NB4 (cell line): ENCODE measurements at regions not wholly inside any gene's neighbourhood (a gene's known extent, or its start where the extent isn't known, plus 50 kb on each side); places are given as distances from the start of the nearest gene placed in this dataset.

ENCODE experiments used
- CTCF ChIP-seq: IDR thresholded peaks from one replicate; pipeline ENCODE4 v1.5.1; 2012; ENCODE audit warnings: low read depth, low read length
- MAX ChIP-seq: IDR thresholded peaks from 2 replicates; pipeline ENCODE4 v1.6.1; 2011; ENCODE audit warnings: low read depth, low read length
- POLR2A ChIP-seq: IDR thresholded peaks from 2 replicates; pipeline ENCODE4 v1.6.1; 2011; ENCODE audit warnings: mild to moderate bottlenecking; ENCODE audit not compliant: insufficient read length; ENCODE audit errors: extremely low read depth

GRCh38 chr7:68783684-68784083, 814.6 kb upstream of the AUTS2 start:
- TF ChIP-seq CTCF (no peak), POLR2A (no peak), MAX (no peak)
